Astrocyte (in vitro differentiated cells and primary cell): ENCODE measurements at regions not wholly inside any gene's neighbourhood (a gene's known extent, or its start where the extent isn't known, plus 50 kb on each side); places are given as distances from the start of the nearest gene placed in this dataset.
A peak's percentile ranks its signal among the peaks of the same experiment; 100 is the strongest.

Experiments
- DNase-seq: peaks from one replicate; pipeline ENCODE4 v3.0.0-alpha.2; 2010; ENCODE audit warnings: low read depth
- FAIRE-seq: peaks from 2 replicates; lab custom pipeline; 2011; peaks lifted over from hg19 to GRCh38; lab: Jason Lieb, UNC
- H2AFZ ChIP-seq: 2 replicates; pipeline ENCODE4 v1.6.0; 2012; ENCODE audit warnings: low read depth, low read length, inconsistent platforms
- H3K27ac ChIP-seq: 2 replicates; pipeline ENCODE4 v1.5.1; 2011; ENCODE audit warnings: low read depth, low read length, inconsistent platforms
- H3K27me3 ChIP-seq: 2 replicates; pipeline ENCODE4 v1.6.0; 2011; ENCODE audit warnings: low read length, inconsistent platforms; ENCODE audit not compliant: insufficient read depth
- H3K36me3 ChIP-seq: 2 replicates; pipeline ENCODE4 v1.5.1; 2011; ENCODE audit warnings: low read length, inconsistent platforms; ENCODE audit not compliant: insufficient read depth
- H3K4me1 ChIP-seq: 2 replicates; pipeline ENCODE4 v1.5.1; 2011; ENCODE audit warnings: low read length, inconsistent platforms; ENCODE audit not compliant: insufficient read depth
- H3K4me2 ChIP-seq: 2 replicates; pipeline ENCODE4 v1.6.0; 2012; ENCODE audit warnings: low read length, inconsistent platforms
- H3K4me3 ChIP-seq: 2 replicates; pipeline ENCODE4 v1.5.1; 2011; ENCODE audit warnings: low read depth, mild to moderate bottlenecking, low read length, inconsistent platforms; ENCODE audit not compliant: insufficient read depth
- H3K79me2 ChIP-seq: 2 replicates; pipeline ENCODE4 v1.6.0; 2012; ENCODE audit warnings: mild to moderate bottlenecking, low read length, inconsistent platforms; ENCODE audit not compliant: insufficient read depth
- H3K9ac ChIP-seq: 2 replicates; pipeline ENCODE4 v1.6.0; 2012; ENCODE audit warnings: mild to moderate bottlenecking, low read length, inconsistent platforms
- H3K9me3 ChIP-seq: 2 replicates; pipeline ENCODE4 v1.5.1; 2012; ENCODE audit warnings: low read depth, mild to moderate bottlenecking, low read length, inconsistent platforms; ENCODE audit not compliant: insufficient read depth
- H4K20me1 ChIP-seq: 2 replicates; pipeline ENCODE4 v1.6.0; 2012; ENCODE audit warnings: low read length, inconsistent platforms; ENCODE audit not compliant: insufficient read depth
- H3K27ac Mint-ChIP-seq: one replicate; pipeline ENCODE4 v1.8.0; 2021; ENCODE audit warnings: mild to moderate bottlenecking, mixed read lengths; ENCODE audit not compliant: unreplicated experiment
- H3K27me3 Mint-ChIP-seq: one replicate; pipeline ENCODE4 v1.8.0; 2021; ENCODE audit warnings: low read depth, mixed read lengths; ENCODE audit not compliant: unreplicated experiment
- H3K36me3 Mint-ChIP-seq: one replicate; pipeline ENCODE4 v1.8.0; 2021; ENCODE audit warnings: low read depth, mixed read lengths; ENCODE audit not compliant: unreplicated experiment
- H3K4me1 Mint-ChIP-seq: one replicate; pipeline ENCODE4 v1.8.0; 2021; ENCODE audit warnings: low read depth, mixed read lengths; ENCODE audit not compliant: unreplicated experiment
- H3K4me3 Mint-ChIP-seq: one replicate; pipeline ENCODE4 v1.8.0; 2021; ENCODE audit warnings: mild to moderate bottlenecking, moderate library complexity, mixed read lengths; ENCODE audit not compliant: unreplicated experiment
- H3K9me3 Mint-ChIP-seq: one replicate; pipeline ENCODE4 v1.8.0; 2021; ENCODE audit warnings: mild to moderate bottlenecking, mixed read lengths; ENCODE audit not compliant: unreplicated experiment
- CTCF ChIP-seq: IDR thresholded peaks from 2 replicates; pipeline ENCODE4 v1.5.1; 2011; ENCODE audit warnings: low read depth, mild to moderate bottlenecking, inconsistent platforms, low read length, moderate library complexity; ENCODE audit not compliant: insufficient read depth
- EZH2 ChIP-seq: IDR thresholded peaks from 2 replicates; pipeline ENCODE4 v1.6.1; 2012; ENCODE audit warnings: mild to moderate bottlenecking, low read length, inconsistent platforms; ENCODE audit not compliant: insufficient read depth

GRCh38 chr4:121454251-121454979, 73.6 kb upstream of the QRFPR start:
- H3K9me3 ChIP-seq, result no peaks in the 10 kb centered on the region
- Mint-ChIP-seq H3K36me3 (no peaks in the 10 kb centered on the region), H3K4me1 (peaks cover 20% of the 10 kb centered on the region), H3K27ac (no peak overlapping the region), H3K9me3 (no peaks in the 10 kb centered on the region), H3K4me3 (no peak overlapping the region), H3K27me3 (peaks cover 10% of the 10 kb centered on the region)
- no peak overlapping the region for H3K4me3 ChIP-seq
- H3K79me2 ChIP-seq, result no peaks in the 10 kb centered on the region
- H3K27ac ChIP-seq, result no peak overlapping the region
- no peaks in the 10 kb centered on the region for H4K20me1 ChIP-seq
- DNase-seq (peak; percentile 9), FAIRE-seq (no peak)
- peaks cover 5% of the 10 kb centered on the region for H3K27me3 ChIP-seq
- H3K9ac ChIP-seq, result no peak overlapping the region
- H3K4me2 ChIP-seq, result no peak overlapping the region
- TF ChIP-seq CTCF (no peak), EZH2 (no peak)
- H2AFZ ChIP-seq, result no peak overlapping the region
- no peaks in the 10 kb centered on the region for H3K4me1 ChIP-seq
- H3K36me3 ChIP-seq, result no peaks in the 10 kb centered on the region

DNA sequence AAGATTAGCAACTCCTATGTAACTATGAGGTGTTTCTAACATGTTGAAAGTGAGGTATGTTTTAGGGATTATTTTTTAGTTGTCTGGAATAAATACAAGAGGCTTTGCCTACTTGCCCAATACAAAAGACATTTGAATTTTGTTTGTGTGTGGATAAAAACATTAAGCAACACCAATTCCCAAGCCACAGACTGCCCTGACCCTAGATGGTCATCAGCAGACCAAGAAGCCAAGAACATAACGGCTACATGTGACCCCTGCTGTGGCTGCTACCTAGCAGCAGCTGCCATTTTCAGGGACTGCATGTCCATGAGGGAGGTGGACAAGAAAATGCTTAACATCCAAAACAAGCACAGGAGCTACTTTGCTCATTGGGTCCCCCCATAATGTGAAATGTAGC, 70.5 kb upstream of the QRFPR start:
- Mint-ChIP-seq H3K4me3 (no peak overlapping the region), H3K36me3 (no peaks in the 10 kb centered on the region), H3K27ac (no peak overlapping the region), H3K9me3 (no peaks in the 10 kb centered on the region), H3K4me1 (peaks cover 23% of the 10 kb centered on the region), H3K27me3 (peaks cover 6% of the 10 kb centered on the region)
- Histone ChIP-seq H3K4me3 (no peak overlapping the region), H3K36me3 (no peaks in the 10 kb centered on the region), H3K79me2 (no peaks in the 10 kb centered on the region), H4K20me1 (no peaks in the 10 kb centered on the region), H3K9ac (no peak overlapping the region), H3K9me3 (no peaks in the 10 kb centered on the region), H3K4me2 (no peak overlapping the region), H3K27ac (no peak overlapping the region), H3K27me3 (no peaks in the 10 kb centered on the region), H3K4me1 (no peaks in the 10 kb centered on the region), H2AFZ (no peak overlapping the region)
- FAIRE-seq, result no peak
- no peak for DNase-seq
- TF ChIP-seq EZH2 (no peak), CTCF (no peak)

GRCh38 chr4:121449416-121449815, 68.6 kb upstream of the QRFPR start:
- H3K36me3 ChIP-seq, result no peaks in the 10 kb centered on the region
- DNase-seq (no peak), FAIRE-seq (no peak)
- H3K36me3 Mint-ChIP-seq, result no peaks in the 10 kb centered on the region
- no peaks in the 10 kb centered on the region for H3K4me1 ChIP-seq
- H3K27me3 Mint-ChIP-seq, result peaks cover 3% of the 10 kb centered on the region
- H3K4me3 Mint-ChIP-seq, result no peak overlapping the region
- TF ChIP-seq EZH2, result no peak
- no peak for TF ChIP-seq CTCF
- peaks cover 13% of the 10 kb centered on the region for H3K4me1 Mint-ChIP-seq
- no peak overlapping the region for H3K4me3 ChIP-seq
- H3K9me3 ChIP-seq, result no peaks in the 10 kb centered on the region
- H3K4me2 ChIP-seq, result no peak overlapping the region
- no peak overlapping the region for H2AFZ ChIP-seq
- no peaks in the 10 kb centered on the region for H3K27me3 ChIP-seq
- no peak overlapping the region for H3K27ac ChIP-seq
- H3K27ac Mint-ChIP-seq, result no peak overlapping the region
- no peaks in the 10 kb centered on the region for H4K20me1 ChIP-seq
- no peak overlapping the region for H3K9ac ChIP-seq
- H3K79me2 ChIP-seq, result no peaks in the 10 kb centered on the region
- H3K9me3 Mint-ChIP-seq, result peaks cover 3% of the 10 kb centered on the region
